HL-60 (cell line): ENCODE measurements at regions not wholly inside any gene's neighbourhood (a gene's known extent, or its start where the extent isn't known, plus 50 kb on each side); places are given as distances from the start of the nearest gene placed in this dataset.
A peak's percentile ranks its signal among the peaks of the same experiment; 100 is the strongest.

Experiments used
- DNase-seq, 2 experiments: peaks; one replicate each; pipeline ENCODE4 v3.0.0-alpha.2; 2010 to 2020; ENCODE audit warnings: low read depth in 1 of 2, low spot score in 1 of 2
- H3K27ac ChIP-seq: fragments of 250-450 bp; sonication (Bioruptor Pico); replicated peaks from 2 replicates; pipeline ENCODE4 v1.5.1; 2020; ENCODE audit warnings: mild to moderate bottlenecking, moderate library complexity
- H3K27me3 ChIP-seq: fragments of 250-450 bp; sonication (Bioruptor Pico); 2 replicates; pipeline ENCODE4 v1.5.1; 2021; ENCODE audit warnings: mild to moderate bottlenecking, moderate library complexity; ENCODE audit not compliant: insufficient read depth, poor library complexity, severe bottlenecking
- H3K4me3 ChIP-seq: replicated peaks from 2 replicates; pipeline ENCODE4 v1.5.1; 2011; ENCODE audit warnings: mild to moderate bottlenecking, control low read depth, low read length; ENCODE audit not compliant: insufficient read depth
- GABPA ChIP-seq: IDR thresholded peaks from 2 replicates; pipeline ENCODE4 v1.6.1; 2012; ENCODE audit warnings: low read depth
- POLR2AphosphoS5 ChIP-seq: IDR thresholded peaks from 2 replicates; pipeline ENCODE4 v1.6.1; 2012; ENCODE audit warnings: low read depth
- SPI1 ChIP-seq: IDR thresholded peaks from 2 replicates; pipeline ENCODE4 v1.6.1; 2012; ENCODE audit warnings: low read depth, mild to moderate bottlenecking, borderline replicate concordance
- TF ChIP-seq, protein P1 (sequence below): IDR thresholded peaks from one replicate; pipeline ENCODE4 v1.5.1; 2011; ENCODE audit warnings: low read length, control low read depth, inconsistent platforms; ENCODE audit not compliant: insufficient read depth
- TF ChIP-seq, protein P2 (sequence below): IDR thresholded peaks from 2 replicates; pipeline ENCODE4 v1.6.1; 2012; ENCODE audit warnings: low read depth; ENCODE audit not compliant: insufficient replicate concordance

DNA sequence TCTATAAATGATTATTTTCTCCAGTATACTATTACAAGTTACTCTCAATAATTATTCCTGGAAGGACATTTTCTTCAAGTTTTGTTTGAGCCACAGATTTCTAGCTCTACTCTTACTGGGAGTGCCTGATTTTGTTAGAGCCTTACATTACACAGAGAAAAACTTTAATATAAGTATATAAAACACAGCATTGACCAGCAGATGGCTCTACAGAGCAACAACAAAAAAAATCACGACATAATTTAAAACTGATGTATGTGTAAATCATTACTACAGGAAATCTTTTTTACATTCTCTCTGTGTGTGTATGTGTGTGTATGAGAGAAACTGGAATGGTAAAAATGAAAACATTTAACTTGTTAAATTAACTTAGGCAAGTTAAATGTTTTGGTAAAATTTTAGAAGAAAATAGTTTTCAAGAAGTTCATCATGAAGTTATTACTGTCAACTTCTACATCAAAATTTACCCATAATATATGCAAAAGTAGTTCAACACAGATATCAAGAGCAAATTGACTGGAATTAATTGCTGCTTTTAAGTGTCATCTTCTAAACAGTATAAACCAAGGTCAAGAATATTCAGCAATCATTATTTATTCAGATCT lies 103.3 kb downstream of the MDH1 start:
- peak in 1 of 2 experiments; percentile 6 for DNase-seq
- Histone ChIP-seq H3K27me3 (no peaks in the 10 kb centered on the region), H3K27ac (no peak overlapping the region), H3K4me3 (no peak overlapping the region)
- no peak for TF ChIP-seq POLR2AphosphoS5
- TF ChIP-seq GABPA, result no peak
- no peak for TF ChIP-seq SPI1
- TF ChIP-seq, protein P1, sequence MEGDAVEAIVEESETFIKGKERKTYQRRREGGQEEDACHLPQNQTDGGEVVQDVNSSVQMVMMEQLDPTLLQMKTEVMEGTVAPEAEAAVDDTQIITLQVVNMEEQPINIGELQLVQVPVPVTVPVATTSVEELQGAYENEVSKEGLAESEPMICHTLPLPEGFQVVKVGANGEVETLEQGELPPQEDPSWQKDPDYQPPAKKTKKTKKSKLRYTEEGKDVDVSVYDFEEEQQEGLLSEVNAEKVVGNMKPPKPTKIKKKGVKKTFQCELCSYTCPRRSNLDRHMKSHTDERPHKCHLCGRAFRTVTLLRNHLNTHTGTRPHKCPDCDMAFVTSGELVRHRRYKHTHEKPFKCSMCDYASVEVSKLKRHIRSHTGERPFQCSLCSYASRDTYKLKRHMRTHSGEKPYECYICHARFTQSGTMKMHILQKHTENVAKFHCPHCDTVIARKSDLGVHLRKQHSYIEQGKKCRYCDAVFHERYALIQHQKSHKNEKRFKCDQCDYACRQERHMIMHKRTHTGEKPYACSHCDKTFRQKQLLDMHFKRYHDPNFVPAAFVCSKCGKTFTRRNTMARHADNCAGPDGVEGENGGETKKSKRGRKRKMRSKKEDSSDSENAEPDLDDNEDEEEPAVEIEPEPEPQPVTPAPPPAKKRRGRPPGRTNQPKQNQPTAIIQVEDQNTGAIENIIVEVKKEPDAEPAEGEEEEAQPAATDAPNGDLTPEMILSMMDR, result no peak
- TF ChIP-seq, protein P2, sequence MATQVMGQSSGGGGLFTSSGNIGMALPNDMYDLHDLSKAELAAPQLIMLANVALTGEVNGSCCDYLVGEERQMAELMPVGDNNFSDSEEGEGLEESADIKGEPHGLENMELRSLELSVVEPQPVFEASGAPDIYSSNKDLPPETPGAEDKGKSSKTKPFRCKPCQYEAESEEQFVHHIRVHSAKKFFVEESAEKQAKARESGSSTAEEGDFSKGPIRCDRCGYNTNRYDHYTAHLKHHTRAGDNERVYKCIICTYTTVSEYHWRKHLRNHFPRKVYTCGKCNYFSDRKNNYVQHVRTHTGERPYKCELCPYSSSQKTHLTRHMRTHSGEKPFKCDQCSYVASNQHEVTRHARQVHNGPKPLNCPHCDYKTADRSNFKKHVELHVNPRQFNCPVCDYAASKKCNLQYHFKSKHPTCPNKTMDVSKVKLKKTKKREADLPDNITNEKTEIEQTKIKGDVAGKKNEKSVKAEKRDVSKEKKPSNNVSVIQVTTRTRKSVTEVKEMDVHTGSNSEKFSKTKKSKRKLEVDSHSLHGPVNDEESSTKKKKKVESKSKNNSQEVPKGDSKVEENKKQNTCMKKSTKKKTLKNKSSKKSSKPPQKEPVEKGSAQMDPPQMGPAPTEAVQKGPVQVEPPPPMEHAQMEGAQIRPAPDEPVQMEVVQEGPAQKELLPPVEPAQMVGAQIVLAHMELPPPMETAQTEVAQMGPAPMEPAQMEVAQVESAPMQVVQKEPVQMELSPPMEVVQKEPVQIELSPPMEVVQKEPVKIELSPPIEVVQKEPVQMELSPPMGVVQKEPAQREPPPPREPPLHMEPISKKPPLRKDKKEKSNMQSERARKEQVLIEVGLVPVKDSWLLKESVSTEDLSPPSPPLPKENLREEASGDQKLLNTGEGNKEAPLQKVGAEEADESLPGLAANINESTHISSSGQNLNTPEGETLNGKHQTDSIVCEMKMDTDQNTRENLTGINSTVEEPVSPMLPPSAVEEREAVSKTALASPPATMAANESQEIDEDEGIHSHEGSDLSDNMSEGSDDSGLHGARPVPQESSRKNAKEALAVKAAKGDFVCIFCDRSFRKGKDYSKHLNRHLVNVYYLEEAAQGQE, result no peak

DNA sequence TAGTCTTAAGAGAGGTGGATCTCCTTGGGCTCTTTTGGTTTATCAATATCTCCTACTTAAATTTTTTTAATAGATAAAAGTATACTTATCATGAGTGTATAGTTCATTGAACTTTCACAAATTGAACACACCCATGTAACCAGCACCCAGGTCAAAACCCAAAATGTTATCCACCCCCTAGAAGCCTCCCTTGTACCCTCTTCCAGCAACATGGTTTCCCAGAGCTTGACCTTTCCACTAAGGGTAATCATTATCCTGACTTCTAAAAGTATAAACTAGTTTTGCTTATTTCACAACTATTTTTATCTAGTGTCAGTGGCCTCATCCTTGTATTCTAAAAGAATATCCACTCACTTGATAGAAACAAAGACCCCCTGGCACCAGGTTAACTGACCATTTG lies 106.8 kb downstream of the MDH1 start:
- no peaks in the 10 kb centered on the region for H3K27me3 ChIP-seq
- no peak overlapping the region for H3K27ac ChIP-seq
- TF ChIP-seq SPI1 (no peak), POLR2AphosphoS5 (no peak), GABPA (no peak)
- TF ChIP-seq, protein P1, result no peak
- TF ChIP-seq, protein P2, result no peak
- no peak overlapping the region for H3K4me3 ChIP-seq
- DNase-seq, result no peak

DNA sequence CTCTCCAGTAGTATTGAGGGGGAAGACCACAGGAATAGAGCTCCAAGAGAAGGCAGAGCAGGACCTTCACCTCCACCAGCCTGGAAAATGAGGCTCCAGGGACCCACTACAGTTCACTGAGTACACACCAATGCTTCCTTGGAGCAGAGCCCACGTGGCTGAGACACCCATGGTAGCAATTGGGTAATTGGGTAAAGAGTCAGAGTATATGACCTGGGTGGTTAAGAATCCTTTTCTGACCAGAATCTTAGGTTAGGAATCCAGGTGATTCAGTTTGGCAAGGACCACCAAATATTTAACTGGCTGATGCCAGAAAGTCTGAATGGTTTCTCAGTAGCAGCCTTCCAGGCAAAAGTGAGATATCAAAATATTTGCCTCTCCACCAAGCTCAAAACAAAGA lies 107.7 kb downstream of the MDH1 start:
- no peak overlapping the region for H3K4me3 ChIP-seq
- TF ChIP-seq, protein P2, result no peak
- TF ChIP-seq SPI1 (no peak), POLR2AphosphoS5 (no peak), GABPA (no peak)
- TF ChIP-seq, protein P1, result no peak
- no peak for DNase-seq
- H3K27ac ChIP-seq, result no peak overlapping the region
- H3K27me3 ChIP-seq, result no peaks in the 10 kb centered on the region
